H9 (cell line): ENCODE measurements at regions not wholly inside any gene's neighbourhood (a gene's known extent, or its start where the extent isn't known, plus 50 kb on each side); places are given as distances from the start of the nearest gene placed in this dataset.

ENCODE experiments used
- DNase-seq: peaks from one replicate; pipeline ENCODE4 v3.0.0-alpha.2; 2017
- H2AFZ ChIP-seq: one replicate; pipeline ENCODE4 v1.6.1; 2013; ENCODE audit warnings: mild to moderate bottlenecking, low read length, control low read depth, moderate library complexity
- H2AK5ac ChIP-seq: 2 replicates; pipeline ENCODE4 v1.6.1; 2013; ENCODE audit warnings: low read length, control low read depth, mixed read lengths; ENCODE audit not compliant: insufficient read length
- H2BK120ac ChIP-seq: one replicate; pipeline ENCODE4 v1.6.1; 2013; ENCODE audit warnings: low read depth, mild to moderate bottlenecking, low read length, control low read depth, inconsistent platforms; ENCODE audit not compliant: poor library complexity, severe bottlenecking
- H2BK12ac ChIP-seq: 2 replicates; pipeline ENCODE4 v1.6.1; 2013; ENCODE audit warnings: low read length, control low read depth, mixed read lengths, low read depth; ENCODE audit not compliant: insufficient read length
- H2BK15ac ChIP-seq: 2 replicates; pipeline ENCODE4 v1.6.1; 2013; ENCODE audit warnings: low read depth, low read length, control low read depth
- H2BK20ac ChIP-seq: one replicate; pipeline ENCODE4 v1.6.1; 2013; ENCODE audit warnings: low read depth, mild to moderate bottlenecking, low read length, control low read depth, inconsistent platforms; ENCODE audit not compliant: poor library complexity, severe bottlenecking
- H2BK5ac ChIP-seq: 2 replicates; pipeline ENCODE4 v1.6.1; 2013; ENCODE audit warnings: low read length, control low read depth, mixed read lengths; ENCODE audit not compliant: insufficient read length
- H3K14ac ChIP-seq: 2 replicates; pipeline ENCODE4 v1.6.1; 2013; ENCODE audit warnings: low read length, control low read depth; ENCODE audit not compliant: insufficient read depth
- H3K18ac ChIP-seq: 2 replicates; pipeline ENCODE4 v1.6.1; 2013; ENCODE audit warnings: low read depth, mild to moderate bottlenecking, mixed read lengths, low read length, control low read depth; ENCODE audit not compliant: insufficient read length
- H3K23ac ChIP-seq: 2 replicates; pipeline ENCODE4 v1.6.1; 2013; ENCODE audit warnings: low read length, control low read depth, mixed read lengths, low read depth; ENCODE audit not compliant: insufficient read length
- H3K23me2 ChIP-seq: 2 replicates; pipeline ENCODE4 v1.6.1; 2013; ENCODE audit warnings: low read depth, mild to moderate bottlenecking, mixed read lengths, low read length, control low read depth; ENCODE audit not compliant: insufficient read length, poor library complexity, severe bottlenecking
- H3K27ac ChIP-seq: 2 replicates; pipeline ENCODE4 v1.5.1; 2013; ENCODE audit warnings: low read length, control low read depth, mixed read lengths, low read depth; ENCODE audit not compliant: insufficient read length
- H3K27me3 ChIP-seq: 2 replicates; pipeline ENCODE4 v1.6.1; 2013; ENCODE audit warnings: low read length, control low read depth, inconsistent platforms; ENCODE audit not compliant: insufficient read depth
- H3K4ac ChIP-seq: 2 replicates; pipeline ENCODE4 v1.6.1; 2013; ENCODE audit warnings: low read depth, mild to moderate bottlenecking, control low read depth, inconsistent platforms, low read length, moderate library complexity
- H3K4me1 ChIP-seq: 2 replicates; pipeline ENCODE4 v1.6.1; 2013; ENCODE audit warnings: low read length, control low read depth, inconsistent platforms; ENCODE audit not compliant: insufficient read depth
- H3K4me2 ChIP-seq: 2 replicates; pipeline ENCODE4 v1.6.1; 2013; ENCODE audit warnings: low read length, control low read depth, mixed read lengths; ENCODE audit not compliant: insufficient read length, insufficient read depth
- H3K56ac ChIP-seq: 2 replicates; pipeline ENCODE4 v1.6.1; 2013; ENCODE audit warnings: low read depth, mild to moderate bottlenecking, mixed read lengths, low read length, control low read depth; ENCODE audit not compliant: insufficient read length
- H3K79me1 ChIP-seq: 2 replicates; pipeline ENCODE4 v1.6.1; 2013; ENCODE audit warnings: low read depth, mild to moderate bottlenecking, moderate library complexity, low read length, control low read depth, inconsistent platforms; ENCODE audit not compliant: insufficient read depth, poor library complexity, severe bottlenecking
- H3K79me2 ChIP-seq: 2 replicates; pipeline ENCODE4 v1.6.1; 2013; ENCODE audit warnings: low read length, control low read depth, inconsistent platforms; ENCODE audit not compliant: insufficient read depth
- H3K9ac ChIP-seq: 2 replicates; pipeline ENCODE4 v1.6.1; 2013; ENCODE audit warnings: low read length, control low read depth, mixed read lengths; ENCODE audit not compliant: insufficient read length; ENCODE audit errors: extremely low read depth
- H3K9me3 ChIP-seq: one replicate; pipeline ENCODE4 v1.6.1; 2013; ENCODE audit warnings: low read depth, low read length, inconsistent platforms; ENCODE audit not compliant: control insufficient read depth
- H3T11ph ChIP-seq: one replicate; pipeline ENCODE4 v1.6.1; 2013; ENCODE audit warnings: mild to moderate bottlenecking, low read length, control low read depth, inconsistent platforms
- H4K20me1 ChIP-seq: one replicate; pipeline ENCODE4 v1.6.1; 2013; ENCODE audit not compliant: control insufficient read depth, insufficient read length, insufficient read depth
- H4K5ac ChIP-seq: 2 replicates; pipeline ENCODE4 v1.6.1; 2013; ENCODE audit warnings: low read depth, mild to moderate bottlenecking, mixed read lengths, low read length, control low read depth; ENCODE audit not compliant: insufficient read length
- H4K8ac ChIP-seq: replicated peaks from 2 replicates; pipeline ENCODE4 v1.6.1; 2013; ENCODE audit warnings: low read length, control low read depth, mixed read lengths, low read depth; ENCODE audit not compliant: insufficient read length
- H4K91ac ChIP-seq: 2 replicates; pipeline ENCODE4 v1.6.1; 2013; ENCODE audit warnings: low read depth, mild to moderate bottlenecking, moderate library complexity, mixed read lengths, low read length, control low read depth; ENCODE audit not compliant: insufficient read length
- H3K27ac Mint-ChIP-seq, 3 experiments: 2 replicates in 2 of 3; 3 replicates in 1 of 3; pipeline ENCODE4 v1.8.0; 2020 to 2021; ENCODE audit warnings: mixed read lengths in 3 of 3, mild to moderate bottlenecking in 1 of 3, moderate library complexity in 1 of 3
- H3K27me3 Mint-ChIP-seq: 2 replicates; pipeline ENCODE4 v1.8.0; 2021; ENCODE audit warnings: low read depth, mild to moderate bottlenecking, moderate library complexity, mixed read lengths
- H3K36me3 Mint-ChIP-seq, 3 experiments: 2 replicates in 2 of 3; 3 replicates in 1 of 3; pipeline ENCODE4 v1.8.0; 2020 to 2021; ENCODE audit warnings: low read depth in 3 of 3, mixed read lengths in 3 of 3; ENCODE audit not compliant: insufficient read depth in 1 of 3
- H3K4me1 Mint-ChIP-seq, 2 experiments: 2 replicates each; pipeline ENCODE4 v1.8.0; 2020; ENCODE audit warnings: mixed read lengths in 2 of 2
- H3K4me3 Mint-ChIP-seq, 2 experiments: 2 replicates in 1 of 2; 3 replicates in 1 of 2; pipeline ENCODE4 v1.8.0; 2020 to 2021; ENCODE audit warnings: mild to moderate bottlenecking in 2 of 2, mixed read lengths in 2 of 2, moderate library complexity in 1 of 2
- H3K9me3 Mint-ChIP-seq, 2 experiments: 2 replicates in 1 of 2; 3 replicates in 1 of 2; pipeline ENCODE4 v1.8.0; 2020; ENCODE audit warnings: mild to moderate bottlenecking in 2 of 2, mixed read lengths in 2 of 2, moderate library complexity in 1 of 2
- CTCF ChIP-seq: fragments of 200-600 bp; sonication (generic); conservative IDR thresholded peaks from 3 replicates; pipeline ENCODE4 v1.8.0; 2021; ENCODE audit warnings: antibody characterized with exemption, mild to moderate bottlenecking

GRCh38 chr13:105465251-105465650 lies 1070.2 kb downstream of the EFNB2 start:
- Histone ChIP-seq H3K23me2 (no peaks in the 10 kb centered on the region), H3T11ph (no peak overlapping the region), H3K4me1 (peaks cover 6% of the 10 kb centered on the region; the same call in 1 of the 2 replicates), H3K56ac (no peak overlapping the region), H3K9me3 (no peaks in the 10 kb centered on the region), H4K5ac (no peak overlapping the region), H4K91ac (no peak overlapping the region), H3K27ac (no peak overlapping the region), H2AFZ (no peak overlapping the region), H2AK5ac (no peak overlapping the region), H4K8ac (no peak overlapping the region), H3K79me2 (no peaks in the 10 kb centered on the region), H2BK120ac (no peak overlapping the region), H3K9ac (no peak overlapping the region), H3K4me2 (no peak overlapping the region), H4K20me1 (no peaks in the 10 kb centered on the region), H3K79me1 (no peaks in the 10 kb centered on the region), H3K18ac (no peak overlapping the region), H3K4ac (no peak overlapping the region), H3K23ac (no peak overlapping the region), H3K27me3 (no peaks in the 10 kb centered on the region), H2BK5ac (no peak overlapping the region), H2BK15ac (no peak overlapping the region), H2BK20ac (no peak overlapping the region), H3K14ac (no peak overlapping the region), H2BK12ac (no peak overlapping the region)
- Mint-ChIP-seq H3K4me1 (peaks cover 11 to 15% of the 10 kb centered on the region in 2 experiments), H3K4me3 (no peak overlapping the region), H3K27ac (no peak overlapping the region), H3K36me3 (peaks cover 4 to 6% (median 5%) of the 10 kb centered on the region in 3 experiments; a peak in 6 of 7 replicates), H3K27me3 (no peaks in the 10 kb centered on the region), H3K9me3 (peaks cover 5 to 6% of the 10 kb centered on the region in 2 experiments; a peak in 4 of 5 replicates)
- no peak for TF ChIP-seq CTCF
- DNase-seq: no peak
